AG04449 (cell line): ENCODE measurements at regions not wholly inside any gene's neighbourhood (a gene's known extent, or its start where the extent isn't known, plus 50 kb on each side); places are given as distances from the start of the nearest gene placed in this dataset.

Experiments
- CTCF ChIA-PET: fragments of 350-600 bp; formaldehyde crosslinking; extraction: SDS; loops from one replicate; lab custom pipeline; 2021; ENCODE audit warnings: antibody characterized with exemption; lab: Yijun Ruan, JAX
- POLR2A ChIA-PET: fragments of 400-600, 350-600 bp; formaldehyde crosslinking; extraction: SDS; loops from one replicate; lab custom pipeline; 2020; ENCODE audit warnings: antibody characterized with exemption, inconsistent platforms; lab: Yijun Ruan, JAX
- DNase-seq: peaks from one replicate; pipeline ENCODE4 v3.0.0-alpha.2; 2010; ENCODE audit warnings: low read depth, low spot score
- H3K4me3 ChIP-seq: 2 replicates; pipeline ENCODE4 v1.5.1; 2011; ENCODE audit warnings: low read depth, mild to moderate bottlenecking, control low read depth, low read length
- TF ChIP-seq, protein P1 (sequence below): IDR thresholded peaks from one replicate; pipeline ENCODE4 v1.5.1; 2011; ENCODE audit warnings: mild to moderate bottlenecking, moderate library complexity, low read length, control low read depth, inconsistent platforms; ENCODE audit not compliant: insufficient read depth; ENCODE audit errors: missing control alignments

DNA sequence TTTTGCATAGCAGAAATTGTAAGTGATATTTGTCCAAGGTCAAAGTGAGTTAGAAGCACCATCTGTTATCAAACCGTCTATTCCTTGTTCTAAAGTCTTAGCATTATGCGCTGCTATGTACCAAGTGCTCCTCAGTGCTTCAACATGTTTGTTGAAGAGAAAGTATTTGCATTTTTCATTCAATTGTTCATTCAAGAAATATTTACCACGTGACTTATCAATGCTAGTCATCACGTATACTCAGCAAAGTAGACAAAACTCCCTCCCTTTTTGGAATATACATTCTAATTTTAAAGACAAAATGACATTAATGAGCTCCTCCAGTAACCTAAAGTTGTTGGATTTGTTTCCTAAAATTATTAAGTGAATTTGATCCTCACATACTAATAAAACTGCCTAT lies 388.0 kb upstream of the CDH8 start:
- CTCF ChIA-PET = no interaction called here
- POLR2A ChIA-PET = no interaction called here

DNA sequence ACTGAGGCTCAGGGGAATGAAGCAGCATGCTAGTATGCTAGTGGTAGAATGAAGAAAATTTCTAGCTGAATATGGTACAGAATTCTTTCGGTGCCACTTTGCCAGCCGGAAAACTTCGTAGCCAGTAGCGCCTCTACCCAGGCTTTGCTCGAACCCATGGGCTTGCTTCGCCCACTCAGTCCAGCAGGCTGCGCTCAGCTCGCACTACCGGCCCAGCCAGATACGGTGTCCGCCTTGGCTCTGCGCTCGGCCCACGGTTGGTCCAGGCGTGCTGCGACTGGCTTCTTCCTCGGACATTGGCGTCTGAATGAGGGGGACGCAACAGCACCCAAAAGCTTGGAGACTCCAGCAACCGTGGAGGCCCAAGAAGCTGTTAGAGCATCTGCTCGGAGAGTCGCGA lies 372.5 kb upstream of the CDH8 start:
- ChIA-PET POLR2A (no interaction called here), CTCF (no interaction called here)
- TF ChIP-seq, protein P1, sequence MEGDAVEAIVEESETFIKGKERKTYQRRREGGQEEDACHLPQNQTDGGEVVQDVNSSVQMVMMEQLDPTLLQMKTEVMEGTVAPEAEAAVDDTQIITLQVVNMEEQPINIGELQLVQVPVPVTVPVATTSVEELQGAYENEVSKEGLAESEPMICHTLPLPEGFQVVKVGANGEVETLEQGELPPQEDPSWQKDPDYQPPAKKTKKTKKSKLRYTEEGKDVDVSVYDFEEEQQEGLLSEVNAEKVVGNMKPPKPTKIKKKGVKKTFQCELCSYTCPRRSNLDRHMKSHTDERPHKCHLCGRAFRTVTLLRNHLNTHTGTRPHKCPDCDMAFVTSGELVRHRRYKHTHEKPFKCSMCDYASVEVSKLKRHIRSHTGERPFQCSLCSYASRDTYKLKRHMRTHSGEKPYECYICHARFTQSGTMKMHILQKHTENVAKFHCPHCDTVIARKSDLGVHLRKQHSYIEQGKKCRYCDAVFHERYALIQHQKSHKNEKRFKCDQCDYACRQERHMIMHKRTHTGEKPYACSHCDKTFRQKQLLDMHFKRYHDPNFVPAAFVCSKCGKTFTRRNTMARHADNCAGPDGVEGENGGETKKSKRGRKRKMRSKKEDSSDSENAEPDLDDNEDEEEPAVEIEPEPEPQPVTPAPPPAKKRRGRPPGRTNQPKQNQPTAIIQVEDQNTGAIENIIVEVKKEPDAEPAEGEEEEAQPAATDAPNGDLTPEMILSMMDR = no peak
- no peak for DNase-seq
- H3K4me3 ChIP-seq = no peak overlapping the region

More for the DNA sequence above, 388.0 kb upstream of the CDH8 start:
- TF ChIP-seq, protein P1 = no peak
- DNase-seq = no peak
- H3K4me3 ChIP-seq = no peak overlapping the region

DNA sequence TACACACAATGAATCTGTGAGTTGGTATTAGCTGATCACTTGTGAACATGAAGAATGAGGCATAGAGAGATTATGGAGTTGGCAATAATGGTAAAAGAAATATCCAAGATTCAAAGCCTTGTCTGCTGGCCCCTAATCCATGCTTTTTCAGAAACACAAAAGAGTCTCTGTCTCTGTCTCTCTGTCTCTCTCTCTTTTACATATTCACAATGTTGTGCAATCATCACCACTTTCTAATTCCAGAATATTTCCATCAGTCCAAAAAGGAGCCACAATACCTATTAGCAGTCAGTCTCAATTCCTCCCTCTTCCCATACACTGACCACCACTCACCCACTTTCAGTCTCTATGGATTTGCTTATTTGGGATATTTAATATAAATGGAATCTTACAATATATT lies 370.1 kb upstream of the CDH8 start:
- TF ChIP-seq, protein P1 = no peak
- ChIA-PET POLR2A (no interaction called here), CTCF (no interaction called here)
- no peak for DNase-seq
- no peak overlapping the region for H3K4me3 ChIP-seq

- POLR2A ChIA-PET = no interaction called here
- DNase-seq = no peak
- CTCF ChIA-PET = no interaction called here
- H3K4me3 ChIP-seq = no peak overlapping the region
- TF ChIP-seq, protein P1 = no peak
These were observed 368.8 kb upstream of the CDH8 start for GRCh38 chr16:62404842-62405611.

DNA sequence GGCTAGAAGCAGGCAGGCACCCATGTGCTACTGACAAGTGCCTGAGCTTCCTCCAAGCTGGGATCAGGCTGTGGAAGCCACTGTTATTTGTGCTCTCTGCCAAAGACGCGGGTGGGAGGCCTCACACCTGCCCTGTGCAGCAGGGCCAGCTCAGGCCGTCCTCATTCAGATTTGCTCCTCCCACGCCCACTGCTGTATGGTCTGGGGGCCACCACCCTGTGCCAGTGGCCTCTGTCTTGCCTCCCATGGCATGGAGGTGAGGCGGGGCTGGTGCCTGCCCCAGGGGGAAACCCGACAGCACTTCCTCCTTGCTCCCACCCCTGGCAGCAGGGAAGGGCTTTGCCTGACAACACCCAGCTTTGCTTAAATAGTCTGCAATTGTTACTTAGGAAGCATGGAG lies 356.5 kb upstream of the CDH8 start:
- CTCF ChIA-PET = no interaction called here
- no peak overlapping the region for H3K4me3 ChIP-seq
- DNase-seq = no peak
- POLR2A ChIA-PET = no interaction called here
- TF ChIP-seq, protein P1 = no peak

- ChIA-PET POLR2A (no interaction called here), CTCF (no interaction called here)
- no peak for DNase-seq
- H3K4me3 ChIP-seq = no peak overlapping the region
- TF ChIP-seq, protein P1 = no peak
These were observed 355.7 kb upstream of the CDH8 start for GRCh38 chr16:62391940-62392339.
